AG04450 (cell line): ENCODE measurements at regions not wholly inside any gene's neighbourhood (a gene's known extent, or its start where the extent isn't known, plus 50 kb on each side); places are given as distances from the start of the nearest gene placed in this dataset.

Experiments
- CTCF ChIA-PET: fragments of 300-600, 350-600 bp; formaldehyde crosslinking; extraction: SDS; loops from one replicate; lab custom pipeline; 2022; ENCODE audit warnings: antibody characterized with exemption, inconsistent platforms; lab: Charles Lee
- POLR2A ChIA-PET: fragments of 350-600 bp; formaldehyde crosslinking; extraction: SDS; loops from one replicate; lab custom pipeline; 2021; ENCODE audit warnings: antibody characterized with exemption, inconsistent platforms; lab: Yijun Ruan, JAX
- DNase-seq: peaks from one replicate; pipeline ENCODE4 v3.0.0-alpha.2; 2011; ENCODE audit warnings: low read depth, low spot score
- H3K27ac ChIP-seq: one replicate; pipeline ENCODE4 v1.5.1; 2012; ENCODE audit warnings: low read depth, low read length, control low read depth
- H3K27me3 ChIP-seq: one replicate; pipeline ENCODE4 v1.6.0; 2012; ENCODE audit warnings: low read length; ENCODE audit not compliant: control insufficient read depth, insufficient read depth
- H3K4me3 ChIP-seq: 2 replicates; pipeline ENCODE4 v1.5.1; 2011; ENCODE audit warnings: mild to moderate bottlenecking, low read depth, low read length, control low read depth
- H3K9me3 ChIP-seq: 2 replicates; pipeline ENCODE4 v1.5.1; 2012; ENCODE audit warnings: low read length; ENCODE audit not compliant: control insufficient read depth, insufficient read depth
- TF ChIP-seq, protein P1 (sequence below): IDR thresholded peaks from 2 replicates; pipeline ENCODE4 v1.5.1; 2011; ENCODE audit warnings: low read depth, low read length, control low read depth, inconsistent platforms

DNA sequence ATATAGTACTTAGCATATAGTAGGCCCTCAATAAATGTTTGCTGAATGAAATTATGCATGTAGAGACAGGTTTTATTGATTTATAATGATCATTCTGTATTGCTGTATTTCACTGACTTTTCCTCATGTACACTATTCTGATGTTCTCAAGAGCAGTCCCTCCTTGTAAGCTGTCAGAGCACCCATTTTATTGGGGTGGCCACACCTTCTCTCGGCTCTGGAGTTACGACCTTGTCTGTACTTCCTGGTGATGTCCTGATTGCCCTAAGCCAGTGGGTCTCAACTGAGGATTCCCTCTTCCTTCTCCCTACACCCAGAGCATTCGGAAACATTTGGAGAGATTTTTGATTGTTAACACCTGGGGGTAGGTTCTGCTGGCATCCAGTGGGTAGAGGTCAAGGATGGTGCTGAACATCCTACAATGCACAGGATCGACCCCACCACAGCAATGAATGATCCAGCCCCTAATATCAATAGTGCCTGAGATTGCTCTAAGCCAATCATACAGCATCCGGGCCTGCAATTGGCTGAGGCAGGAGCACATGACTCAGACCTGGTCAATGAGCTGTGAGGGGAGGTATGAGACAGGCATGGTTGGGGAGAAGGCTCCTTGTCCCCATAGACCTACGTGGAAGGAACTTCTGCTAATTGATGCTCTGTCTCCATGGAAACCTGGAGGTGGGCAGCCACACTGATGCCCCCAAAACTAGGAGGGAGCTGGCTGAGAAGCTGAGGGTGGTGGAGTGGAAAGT lies 58.8 kb downstream of the CLDN34 start:
- POLR2A ChIA-PET: interaction anchor here (1.1 kb wide), 1 partner anchor 13 kb away, joined by 3 read pairs; no protein-coding TSS in a partner anchor
- TF ChIP-seq, protein P1, sequence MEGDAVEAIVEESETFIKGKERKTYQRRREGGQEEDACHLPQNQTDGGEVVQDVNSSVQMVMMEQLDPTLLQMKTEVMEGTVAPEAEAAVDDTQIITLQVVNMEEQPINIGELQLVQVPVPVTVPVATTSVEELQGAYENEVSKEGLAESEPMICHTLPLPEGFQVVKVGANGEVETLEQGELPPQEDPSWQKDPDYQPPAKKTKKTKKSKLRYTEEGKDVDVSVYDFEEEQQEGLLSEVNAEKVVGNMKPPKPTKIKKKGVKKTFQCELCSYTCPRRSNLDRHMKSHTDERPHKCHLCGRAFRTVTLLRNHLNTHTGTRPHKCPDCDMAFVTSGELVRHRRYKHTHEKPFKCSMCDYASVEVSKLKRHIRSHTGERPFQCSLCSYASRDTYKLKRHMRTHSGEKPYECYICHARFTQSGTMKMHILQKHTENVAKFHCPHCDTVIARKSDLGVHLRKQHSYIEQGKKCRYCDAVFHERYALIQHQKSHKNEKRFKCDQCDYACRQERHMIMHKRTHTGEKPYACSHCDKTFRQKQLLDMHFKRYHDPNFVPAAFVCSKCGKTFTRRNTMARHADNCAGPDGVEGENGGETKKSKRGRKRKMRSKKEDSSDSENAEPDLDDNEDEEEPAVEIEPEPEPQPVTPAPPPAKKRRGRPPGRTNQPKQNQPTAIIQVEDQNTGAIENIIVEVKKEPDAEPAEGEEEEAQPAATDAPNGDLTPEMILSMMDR: no peak
- CTCF ChIA-PET: no interaction called here
- H3K9me3 ChIP-seq: no peaks in the 10 kb centered on the region
- no peak overlapping the region for H3K4me3 ChIP-seq
- DNase-seq: no peak
- H3K27me3 ChIP-seq: no peaks in the 10 kb centered on the region
- H3K27ac ChIP-seq: no peak overlapping the region

DNA sequence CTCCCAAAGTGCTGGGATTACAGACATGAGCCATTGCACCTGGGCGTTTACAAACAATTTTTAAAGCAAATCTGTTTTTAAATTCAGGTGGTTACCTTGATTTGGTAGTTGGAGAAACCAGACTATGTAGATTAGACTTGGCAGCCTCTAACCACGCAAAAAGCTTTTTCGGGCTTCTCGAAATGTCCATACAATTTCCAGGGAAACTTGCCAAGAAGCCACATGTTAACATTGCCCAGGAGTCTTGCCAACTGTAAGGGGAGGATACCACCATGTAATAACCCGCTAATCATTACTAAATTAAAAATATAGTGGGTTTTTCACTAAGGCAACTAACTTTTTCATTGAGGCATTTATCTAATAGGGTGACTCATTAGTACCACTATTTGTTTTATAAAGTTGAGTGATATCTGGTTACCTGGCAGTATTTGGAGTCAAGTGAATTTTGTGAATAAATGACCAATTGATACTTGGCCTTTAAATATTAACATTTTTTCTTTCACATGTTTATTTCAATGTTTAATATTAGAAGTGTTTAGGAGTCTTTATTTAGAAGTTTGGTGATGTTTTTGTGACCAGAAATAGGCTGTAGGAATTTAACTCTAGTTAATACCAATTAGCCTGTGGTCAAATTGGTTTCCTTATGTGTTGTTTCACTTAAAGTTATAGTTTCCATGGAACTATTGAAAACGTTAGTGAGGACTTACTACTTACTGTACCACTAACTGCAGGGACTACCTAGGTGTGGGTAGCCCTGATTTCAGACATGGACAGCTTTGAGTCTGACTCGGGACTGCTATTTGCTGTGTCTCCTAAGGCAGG lies 61.3 kb downstream of the CLDN34 start:
- H3K27ac ChIP-seq: no peak overlapping the region
- CTCF ChIA-PET: no interaction called here
- H3K9me3 ChIP-seq: no peaks in the 10 kb centered on the region
- no peak for DNase-seq
- POLR2A ChIA-PET: no interaction called here
- no peaks in the 10 kb centered on the region for H3K27me3 ChIP-seq
- TF ChIP-seq, protein P1: no peak
- H3K4me3 ChIP-seq: no peak overlapping the region

DNA sequence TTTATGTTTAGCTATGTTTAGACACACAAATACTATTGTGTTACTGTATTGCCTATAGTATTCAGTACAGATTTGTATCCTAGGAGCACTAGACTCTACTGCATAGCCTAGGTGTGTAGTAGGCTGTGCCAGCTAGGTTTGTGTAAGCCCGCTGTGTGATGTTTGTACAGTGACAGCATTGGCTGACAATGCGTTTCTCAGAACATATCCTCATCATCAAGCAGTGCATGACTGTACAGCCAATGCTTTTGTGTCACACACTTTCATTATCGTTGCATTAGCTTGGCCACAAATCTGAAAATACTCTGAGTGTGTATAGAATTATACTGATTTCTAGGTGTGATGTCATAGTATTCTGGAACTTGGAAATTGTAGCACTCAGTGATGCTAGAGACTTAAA lies 63.4 kb downstream of the CLDN34 start:
- TF ChIP-seq, protein P1: no peak
- ChIA-PET CTCF (no interaction called here), POLR2A (no interaction called here)
- H3K9me3 ChIP-seq: no peaks in the 10 kb centered on the region
- no peaks in the 10 kb centered on the region for H3K27me3 ChIP-seq
- no peak for DNase-seq
- no peak overlapping the region for H3K27ac ChIP-seq
- no peak overlapping the region for H3K4me3 ChIP-seq

DNA sequence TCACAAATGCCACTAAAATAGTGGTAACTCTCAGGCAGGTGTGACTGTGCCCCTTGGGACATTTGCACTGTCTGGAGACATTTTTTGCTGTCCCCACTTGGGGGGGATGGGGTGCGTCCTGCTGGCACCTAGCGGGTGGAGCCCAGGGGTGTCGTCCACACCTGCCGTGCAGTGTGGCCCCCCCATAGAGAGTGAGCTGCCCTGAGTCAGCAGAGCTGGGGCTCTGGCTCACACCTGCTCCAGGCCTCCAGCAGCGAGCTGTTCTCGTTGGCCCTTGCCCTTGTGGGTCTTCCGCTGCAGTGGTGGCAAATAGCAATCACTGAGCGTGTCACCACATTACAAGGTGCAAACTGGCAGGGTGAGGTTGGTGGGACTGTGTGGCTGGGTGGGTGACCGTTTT lies 64.6 kb downstream of the CLDN34 start:
- H3K9me3 ChIP-seq: no peaks in the 10 kb centered on the region
- no peak overlapping the region for H3K27ac ChIP-seq
- H3K27me3 ChIP-seq: no peaks in the 10 kb centered on the region
- DNase-seq: no peak
- POLR2A ChIA-PET: no interaction called here
- no peak overlapping the region for H3K4me3 ChIP-seq
- TF ChIP-seq, protein P1: no peak
- CTCF ChIA-PET: no interaction called here

DNA sequence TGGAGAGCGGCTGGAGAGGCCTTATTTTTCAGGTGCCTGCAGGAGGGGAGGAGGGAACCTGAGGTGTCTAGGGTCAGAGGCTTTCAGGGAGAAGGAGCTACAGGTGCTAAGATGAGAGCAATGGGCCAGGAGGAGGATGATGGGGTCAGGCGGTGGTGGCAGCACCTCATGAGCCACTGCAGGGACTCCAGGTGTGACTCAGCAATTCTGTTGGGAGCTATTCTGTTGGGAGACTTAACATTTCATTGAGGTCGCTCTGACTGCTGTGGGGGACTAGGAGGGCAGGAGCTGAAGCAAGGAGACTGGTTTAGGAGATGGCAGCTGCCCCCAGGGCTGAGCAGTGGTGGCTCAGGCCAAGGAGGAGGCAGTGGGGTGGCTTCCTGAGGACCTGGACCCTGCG lies 65.0 kb downstream of the CLDN34 start:
- no peak for DNase-seq
- Histone ChIP-seq H3K4me3 (no peak overlapping the region), H3K27me3 (no peaks in the 10 kb centered on the region), H3K9me3 (no peaks in the 10 kb centered on the region), H3K27ac (no peak overlapping the region)
- ChIA-PET POLR2A (no interaction called here), CTCF (interaction anchor here (0.9 kb wide), 1 partner anchor 89 kb away, joined by 3 read pairs; no protein-coding TSS in a partner anchor)
- TF ChIP-seq, protein P1: no peak
